HepG2 (cell line): ENCODE measurements at regions not wholly inside any gene's neighbourhood (a gene's known extent, or its start where the extent isn't known, plus 50 kb on each side); places are given as distances from the start of the nearest gene placed in this dataset.

ENCODE experiments used
- ATAC-seq: fragments of 200-7000 bp; cut with Tn5 transposase; 3 replicates; pipeline ENCODE4 v1.9.1; 2020; ENCODE audit warnings: mild to moderate bottlenecking, moderate library complexity
- BruUV-seq: library from RNA; stranded (reverse); fragments of 400-500 nt; replicated peaks from 2 replicates; lab custom pipeline; 2021; lab: Mats Ljungman, UMichigan
- CTCF ChIA-PET: fragments of 300-600 bp; formaldehyde crosslinking; extraction: SDS; loops from one replicate; lab custom pipeline; 2021; ENCODE audit warnings: low total read pairs, inconsistent platforms, low intra/inter-chr PET ratio; lab: Yijun Ruan, JAX
- POLR2A ChIA-PET: fragments of 350-600 bp; sonication (Branson Sonifier 250); formaldehyde crosslinking; loops from one replicate; lab custom pipeline; 2020; ENCODE audit warnings: antibody characterized with exemption, inconsistent platforms; lab: Yijun Ruan, JAX
- DNase-seq: peaks from one replicate; pipeline ENCODE4 v3.0.0-alpha.2; 2015; ENCODE audit warnings: low spot score
- FAIRE-seq: peaks from 3 replicates; lab custom pipeline; 2011; peaks lifted over from hg19 to GRCh38; lab: Jason Lieb, UNC
- H2AFZ ChIP-seq: one replicate; pipeline ENCODE4 v1.6.1; 2011; ENCODE audit warnings: low read length, inconsistent platforms
- H3K27ac ChIP-seq: fragments of 300-600 bp; 3 replicates; pipeline ENCODE4 v1.8.0; 2011; ENCODE audit warnings: mixed run types, mild to moderate bottlenecking, mixed read lengths, low read length, inconsistent platforms; ENCODE audit not compliant: insufficient read depth; ENCODE audit errors: extremely low read length
- H3K27me3 ChIP-seq, 2 experiments: fragments of 200-600 bp in 1 of 2; 2 replicates in 1 of 2; 3 replicates in 1 of 2; pipeline versions ENCODE4 v1.6.0 to v1.8.0; 2011; ENCODE audit warnings: low read length in 2 of 2, mild to moderate bottlenecking in 2 of 2, moderate library complexity in 2 of 2, inconsistent platforms in 1 of 2; ENCODE audit not compliant: insufficient read depth in 2 of 2, control insufficient read depth in 1 of 2
- H3K36me3 ChIP-seq, 2 experiments: fragments of 200-600 bp in 1 of 2; replicated peaks in 1 of 2; 2 replicates in 1 of 2; 3 replicates in 1 of 2; pipeline versions ENCODE4 v1.5.1 to v1.8.0; 2011; ENCODE audit warnings: low read length in 2 of 2, inconsistent platforms in 1 of 2; ENCODE audit not compliant: insufficient read depth in 2 of 2, control insufficient read depth in 1 of 2
- H3K4me1 ChIP-seq: 2 replicates; pipeline ENCODE4 v1.5.1; 2012; ENCODE audit warnings: low read length, inconsistent platforms; ENCODE audit not compliant: insufficient read depth
- H3K4me2 ChIP-seq: 2 replicates; pipeline ENCODE4 v1.6.0; 2011; ENCODE audit warnings: low read depth, low read length, inconsistent platforms
- H3K4me3 ChIP-seq, 3 experiments: fragments of 200-600 bp in 1 of 3; sonication (generic), shearing (Covaris generic) in 1 of 3; replicated peaks in 1 of 3; 2 replicates each; pipeline ENCODE4 v1.5.1; 2011 to 2016; ENCODE audit warnings: low read length in 3 of 3, inconsistent platforms in 2 of 3, low read depth in 2 of 3, mild to moderate bottlenecking in 2 of 3, control low read depth in 1 of 3, mixed read lengths in 1 of 3; ENCODE audit not compliant: insufficient read depth in 1 of 3
- H3K79me2 ChIP-seq: one replicate; pipeline ENCODE4 v1.6.1; 2011; ENCODE audit warnings: low read length, inconsistent platforms; ENCODE audit not compliant: insufficient read depth
- H3K9ac ChIP-seq: 2 replicates; pipeline ENCODE4 v1.6.0; 2011; ENCODE audit warnings: mild to moderate bottlenecking, low read depth, low read length, inconsistent platforms; ENCODE audit not compliant: insufficient read depth
- H3K9me3 ChIP-seq: 2 replicates; pipeline ENCODE4 v1.5.1; 2012; ENCODE audit warnings: mild to moderate bottlenecking, low read length
- H4K20me1 ChIP-seq: 2 replicates; pipeline ENCODE4 v1.6.0; 2011; ENCODE audit warnings: inconsistent platforms, mild to moderate bottlenecking, low read length, moderate library complexity; ENCODE audit not compliant: insufficient read depth
- ATF7-NPFF ChIP-seq: sonication (generic); formaldehyde crosslinking; IDR thresholded peaks from 2 replicates; pipeline ENCODE4 v1.8.1; 2023; ENCODE audit warnings: mild to moderate bottlenecking, low read depth, missing genetic modification reagents, moderate library complexity
- POLR2A ChIP-seq, 2 experiments: IDR thresholded peaks; 2 replicates each; pipeline ENCODE4 v1.6.1; 2011; ENCODE audit warnings: low read depth in 2 of 2, low read length in 2 of 2, mild to moderate bottlenecking in 1 of 2, moderate library complexity in 1 of 2; ENCODE audit not compliant: insufficient read depth in 1 of 2
- SALL2 ChIP-seq: sonication (generic); formaldehyde crosslinking; IDR thresholded peaks from 2 replicates; pipeline ENCODE4 v1.8.1; 2023; ENCODE audit warnings: mild to moderate bottlenecking, missing genetic modification reagents, inconsistent platforms
- ZFP36L2 ChIP-seq: sonication (generic); formaldehyde crosslinking; IDR thresholded peaks from 2 replicates; pipeline ENCODE4 v1.4.0; 2020; ENCODE audit warnings: missing genetic modification reagents
- ZNF512 ChIP-seq: sonication (generic); formaldehyde crosslinking; IDR thresholded peaks from 2 replicates; pipeline ENCODE4 v1.4.0; 2020; ENCODE audit warnings: mild to moderate bottlenecking, missing genetic modification reagents
- WGBS: methylation state at CpG from one replicate; pipeline ENCODE4 v1.1.6; 2017; ENCODE audit warnings: low lambda C conversion rate; 5-methylcytosine and 5-hydroxymethylcytosine counted together
- in situ Hi-C: cut with HindIII; loops from 2 replicates; pipeline ENCODE4 v1.10.0; 2017; ENCODE audit warnings: low pct_unique_long_range_greater_than_20kb; ENCODE audit not compliant: extremely low pct_ligation_motif_present
- intact Hi-C: fragments of 100-400 bp; cut with micrococcal nuclease; formaldehyde crosslinking; loops from one replicate; pipeline ENCODE4 v1.10.0; 2022; ENCODE audit not compliant: unreplicated experiment
- TF ChIP-seq, protein P1 (sequence below): sonication (generic); formaldehyde crosslinking; IDR thresholded peaks from 2 replicates; pipeline ENCODE4 v1.9.0; 2021; ENCODE audit warnings: missing genetic modification reagents, borderline replicate concordance

GRCh38 chr21:28877318-28877884 is 115.3 kb downstream of the LTN1 start:
- no peak overlapping the region for H3K27ac ChIP-seq
- no peaks in the 10 kb centered on the region for H4K20me1 ChIP-seq
- no peaks in the 10 kb centered on the region for H3K79me2 ChIP-seq
- ChIA-PET CTCF (no interaction called here), POLR2A (no interaction called here)
- no peaks in the 10 kb centered on the region; a peak in 1 of 5 replicates for H3K27me3 ChIP-seq
- no peak overlapping the region for H3K4me2 ChIP-seq
- H2AFZ ChIP-seq: no peak overlapping the region
- no peaks in the 10 kb centered on the region for H3K4me1 ChIP-seq
- no TSS peak for BruUV-seq
- DNase-seq (no peak), ATAC-seq (no peak), FAIRE-seq (no peak)
- H3K9ac ChIP-seq: no peak overlapping the region
- no peak overlapping the region for H3K4me3 ChIP-seq
- intact Hi-C loops (no loop called here), in situ Hi-C loops (no loop called here)
- 91% methylated on average over 1 of the region's 1 CpG for WGBS
- no peaks in the 10 kb centered on the region for H3K9me3 ChIP-seq
- peaks cover 6 to 32% of the 10 kb centered on the region in 2 experiments; a peak in 3 of 5 replicates for H3K36me3 ChIP-seq
- TF ChIP-seq ZNF512 (CRISPR knock-in tag): 0 out of 2 replicates have a peak, but pooled peaks have one; percentile 46
- TF ChIP-seq, protein P1, sequence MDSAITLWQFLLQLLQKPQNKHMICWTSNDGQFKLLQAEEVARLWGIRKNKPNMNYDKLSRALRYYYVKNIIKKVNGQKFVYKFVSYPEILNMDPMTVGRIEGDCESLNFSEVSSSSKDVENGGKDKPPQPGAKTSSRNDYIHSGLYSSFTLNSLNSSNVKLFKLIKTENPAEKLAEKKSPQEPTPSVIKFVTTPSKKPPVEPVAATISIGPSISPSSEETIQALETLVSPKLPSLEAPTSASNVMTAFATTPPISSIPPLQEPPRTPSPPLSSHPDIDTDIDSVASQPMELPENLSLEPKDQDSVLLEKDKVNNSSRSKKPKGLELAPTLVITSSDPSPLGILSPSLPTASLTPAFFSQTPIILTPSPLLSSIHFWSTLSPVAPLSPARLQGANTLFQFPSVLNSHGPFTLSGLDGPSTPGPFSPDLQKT (CRISPR knock-in tag): no peak
- no peak for TF ChIP-seq SALL2 (CRISPR knock-in tag)
- TF ChIP-seq, all 625 proteins: peak for 1

- 86% methylated on average over 5 of the region's 5 CpGs for WGBS
- no peak for DNase-seq
- H3K27ac ChIP-seq: no peak overlapping the region
- H3K79me2 ChIP-seq: no peaks in the 10 kb centered on the region
- ChIA-PET CTCF (no interaction called here), POLR2A (no interaction called here)
- in situ Hi-C loops: no loop called here
- BruUV-seq: no TSS peak
- H3K4me1 ChIP-seq: no peaks in the 10 kb centered on the region
- H4K20me1 ChIP-seq: no peaks in the 10 kb centered on the region
- no peak for FAIRE-seq
- H3K4me3 ChIP-seq: no peak overlapping the region
- H3K4me2 ChIP-seq: no peak overlapping the region
- H3K9me3 ChIP-seq: no peaks in the 10 kb centered on the region
- H3K9ac ChIP-seq: no peak overlapping the region
- no peak for TF ChIP-seq POLR2A (IDR thresholded peaks at IDR 0.05; ENCODE audit: insufficient read depth in 1 of 2, low read depth in 2 of 2, low read length in 2 of 2)
- TF ChIP-seq ZFP36L2 (CRISPR knock-in tag): no peak
- no peak for TF ChIP-seq ATF7-NPFF (CRISPR knock-in tag)
- ATAC-seq: no peak
- H3K36me3 ChIP-seq: peaks cover 7 to 24% of the 10 kb centered on the region in 2 experiments; a peak in 4 of 5 replicates
- intact Hi-C loops: no loop called here
- no peaks in the 10 kb centered on the region; a peak in 1 of 5 replicates for H3K27me3 ChIP-seq
- H2AFZ ChIP-seq: no peak overlapping the region
Observed at GRCh38 chr21:28875078-28875477, 117.6 kb downstream of the LTN1 start.
